ENCODE measurements at regions not wholly inside any gene's neighbourhood (a gene's known extent, or its start where the extent isn't known, plus 50 kb on each side); places are given as distances from the start of the nearest gene placed in this dataset.

- Histone ChIP-seq H3K36me3 (ENCODE audit: insufficient read depth, insufficient read length, low read length) (no peaks in the 10 kb centered on the region), H3K9me3 (ENCODE audit: insufficient read depth, low read length) (no peaks in the 10 kb centered on the region), H3K27me3 (ENCODE audit: insufficient read depth, insufficient read length) (no peaks in the 10 kb centered on the region), H3K4me1 (ENCODE audit: insufficient read depth, insufficient read length) (no peaks in the 10 kb centered on the region), H3K4me3 (ENCODE audit: insufficient read length, low read depth) (no peak overlapping the region), H3K9ac (ENCODE audit: insufficient read length, low read depth) (no peak overlapping the region)
- no peak for DNase-seq (ENCODE audit: low read depth, low spot score)
- TF ChIP-seq SUZ12 (IDR thresholded peaks at IDR 0.05; ENCODE audit: extremely low read depth, insufficient read depth, insufficient read length) (no peak), ZNF274 (IDR thresholded peaks at IDR 0.05; ENCODE audit: low read depth, low read length) (no peak), YY1 (IDR thresholded peaks at IDR 0.05; ENCODE audit: insufficient read depth, insufficient read length) (no peak)
Observed at GRCh38 chr4:32544846-32545245, 1824.7 kb downstream of the PCDH7 start.

- Histone ChIP-seq H3K4me1 (ENCODE audit: insufficient read depth, insufficient read length) (no peaks in the 10 kb centered on the region), H3K27me3 (ENCODE audit: insufficient read depth, insufficient read length) (no peaks in the 10 kb centered on the region), H3K9me3 (ENCODE audit: insufficient read depth, low read length) (no peaks in the 10 kb centered on the region), H3K9ac (ENCODE audit: insufficient read length, low read depth) (no peak overlapping the region), H3K36me3 (ENCODE audit: insufficient read depth, insufficient read length, low read length) (no peaks in the 10 kb centered on the region), H3K4me3 (ENCODE audit: insufficient read length, low read depth) (no peak overlapping the region)
- TF ChIP-seq SUZ12 (IDR thresholded peaks at IDR 0.05; ENCODE audit: extremely low read depth, insufficient read depth, insufficient read length) = no peak
- no peak for TF ChIP-seq YY1 (IDR thresholded peaks at IDR 0.05; ENCODE audit: insufficient read depth, insufficient read length)
- TF ChIP-seq ZNF274 (IDR thresholded peaks at IDR 0.05; ENCODE audit: low read depth, low read length) = no peak
- no peak for DNase-seq (ENCODE audit: low read depth, low spot score)
Observed at GRCh38 chr4:32551943-32552342, 1831.8 kb downstream of the PCDH7 start.

- Histone ChIP-seq H3K27me3 (ENCODE audit: insufficient read depth, insufficient read length) (no peaks in the 10 kb centered on the region), H3K36me3 (ENCODE audit: insufficient read depth, insufficient read length, low read length) (no peaks in the 10 kb centered on the region), H3K9ac (ENCODE audit: insufficient read length, low read depth) (no peak overlapping the region), H3K4me3 (ENCODE audit: insufficient read length, low read depth) (no peak overlapping the region), H3K9me3 (ENCODE audit: insufficient read depth, low read length) (no peaks in the 10 kb centered on the region), H3K4me1 (ENCODE audit: insufficient read depth, insufficient read length) (no peaks in the 10 kb centered on the region)
- DNase-seq (ENCODE audit: low read depth, low spot score) = no peak
- TF ChIP-seq ZNF274 (IDR thresholded peaks at IDR 0.05; ENCODE audit: low read depth, low read length) = no peak
- TF ChIP-seq YY1 (IDR thresholded peaks at IDR 0.05; ENCODE audit: insufficient read depth, insufficient read length) = no peak
- TF ChIP-seq SUZ12 (IDR thresholded peaks at IDR 0.05; ENCODE audit: extremely low read depth, insufficient read depth, insufficient read length) = no peak
Observed at GRCh38 chr4:32560306-32560705, 1840.1 kb downstream of the PCDH7 start.

- H3K4me1 ChIP-seq (ENCODE audit: insufficient read depth, insufficient read length) = no peaks in the 10 kb centered on the region
- TF ChIP-seq SUZ12 (IDR thresholded peaks at IDR 0.05; ENCODE audit: extremely low read depth, insufficient read depth, insufficient read length) (no peak), YY1 (IDR thresholded peaks at IDR 0.05; ENCODE audit: insufficient read depth, insufficient read length) (no peak), ZNF274 (IDR thresholded peaks at IDR 0.05; ENCODE audit: low read depth, low read length) (no peak)
Observed at GRCh38 chr4:32562010-32562409, 1841.8 kb downstream of the PCDH7 start.

GRCh38 chr4:32564626-32565025, 1844.5 kb downstream of the PCDH7 start:
- H3K9me3 ChIP-seq (ENCODE audit: insufficient read depth, low read length) = no peaks in the 10 kb centered on the region

More at GRCh38 chr4:32562010-32562409, 1841.8 kb downstream of the PCDH7 start:
- Histone ChIP-seq H3K36me3 (ENCODE audit: insufficient read depth, insufficient read length, low read length) (no peaks in the 10 kb centered on the region), H3K27me3 (ENCODE audit: insufficient read depth, insufficient read length) (no peaks in the 10 kb centered on the region), H3K9me3 (ENCODE audit: insufficient read depth, low read length) (no peaks in the 10 kb centered on the region), H3K4me3 (ENCODE audit: insufficient read length, low read depth) (no peak overlapping the region), H3K9ac (ENCODE audit: insufficient read length, low read depth) (no peak overlapping the region)
- no peak for DNase-seq (ENCODE audit: low read depth, low spot score)

GRCh38 chr4:32569861-32570260, 1849.7 kb downstream of the PCDH7 start:
- no peaks in the 10 kb centered on the region for H3K9me3 ChIP-seq (ENCODE audit: insufficient read depth, low read length)
- H3K4me3 ChIP-seq (ENCODE audit: insufficient read length, low read depth) = no peak overlapping the region
- no peaks in the 10 kb centered on the region for H3K27me3 ChIP-seq (ENCODE audit: insufficient read depth, insufficient read length)
- H3K9ac ChIP-seq (ENCODE audit: insufficient read length, low read depth) = no peak overlapping the region
- TF ChIP-seq ZNF274 (IDR thresholded peaks at IDR 0.05; ENCODE audit: low read depth, low read length) (no peak), YY1 (IDR thresholded peaks at IDR 0.05; ENCODE audit: insufficient read depth, insufficient read length) (no peak), SUZ12 (IDR thresholded peaks at IDR 0.05; ENCODE audit: extremely low read depth, insufficient read depth, insufficient read length) (no peak)
- no peaks in the 10 kb centered on the region for H3K4me1 ChIP-seq (ENCODE audit: insufficient read depth, insufficient read length)
- DNase-seq (ENCODE audit: low read depth, low spot score) = no peak
- no peaks in the 10 kb centered on the region for H3K36me3 ChIP-seq (ENCODE audit: insufficient read depth, insufficient read length, low read length)

More at GRCh38 chr4:32564626-32565025, 1844.5 kb downstream of the PCDH7 start:
- no peaks in the 10 kb centered on the region for H3K36me3 ChIP-seq (ENCODE audit: insufficient read depth, insufficient read length, low read length)
- no peaks in the 10 kb centered on the region for H3K4me1 ChIP-seq (ENCODE audit: insufficient read depth, insufficient read length)
- no peak overlapping the region for H3K4me3 ChIP-seq (ENCODE audit: insufficient read length, low read depth)
- H3K9ac ChIP-seq (ENCODE audit: insufficient read length, low read depth) = no peak overlapping the region
- H3K27me3 ChIP-seq (ENCODE audit: insufficient read depth, insufficient read length) = no peaks in the 10 kb centered on the region
- TF ChIP-seq SUZ12 (IDR thresholded peaks at IDR 0.05; ENCODE audit: extremely low read depth, insufficient read depth, insufficient read length) (no peak), YY1 (IDR thresholded peaks at IDR 0.05; ENCODE audit: insufficient read depth, insufficient read length) (no peak), ZNF274 (IDR thresholded peaks at IDR 0.05; ENCODE audit: low read depth, low read length) (no peak)
- no peak for DNase-seq (ENCODE audit: low read depth, low spot score)

GRCh38 chr4:32572366-32572765, 1852.2 kb downstream of the PCDH7 start:
- Histone ChIP-seq H3K4me1 (ENCODE audit: insufficient read depth, insufficient read length) (no peaks in the 10 kb centered on the region), H3K4me3 (ENCODE audit: insufficient read length, low read depth) (no peak overlapping the region), H3K27me3 (ENCODE audit: insufficient read depth, insufficient read length) (no peaks in the 10 kb centered on the region), H3K9me3 (ENCODE audit: insufficient read depth, low read length) (no peaks in the 10 kb centered on the region), H3K9ac (ENCODE audit: insufficient read length, low read depth) (no peak overlapping the region), H3K36me3 (ENCODE audit: insufficient read depth, insufficient read length, low read length) (no peaks in the 10 kb centered on the region)
- no peak for DNase-seq (ENCODE audit: low read depth, low spot score)
- no peak for TF ChIP-seq YY1 (IDR thresholded peaks at IDR 0.05; ENCODE audit: insufficient read depth, insufficient read length)
- TF ChIP-seq ZNF274 (IDR thresholded peaks at IDR 0.05; ENCODE audit: low read depth, low read length) = no peak
- TF ChIP-seq SUZ12 (IDR thresholded peaks at IDR 0.05; ENCODE audit: extremely low read depth, insufficient read depth, insufficient read length) = no peak

Data from NT2/D1 (cell line).